HuH-7 (cell line): ENCODE measurements at regions not wholly inside any gene's neighbourhood (a gene's known extent, or its start where the extent isn't known, plus 50 kb on each side); places are given as distances from the start of the nearest gene placed in this dataset.
"Not testable (repeated sequence)": the region's sequence is repeated elsewhere in the genome, so short reads cannot be mapped to it uniquely, and the experiment has no call there.

Source experiments
- DNase-seq: peaks from one replicate; pipeline ENCODE4 v3.0.0; 2011; ENCODE audit warnings: low spot score

GRCh38 chr16:60553090-60553757, 1483.0 kb downstream of the CDH8 start:
- no peak for DNase-seq

- no peak for DNase-seq
Observed at GRCh38 chr16:60541535-60541934, 1494.7 kb downstream of the CDH8 start.

- DNase-seq, result no peak
Observed at GRCh38 chr16:60510941-60511340, 1525.3 kb downstream of the CDH8 start.

- no peak for DNase-seq
Observed at GRCh38 chr16:60510208-60510607, 1526.0 kb downstream of the CDH8 start.

GRCh38 chr16:60491273-60491672, 1545.0 kb downstream of the CDH8 start:
- DNase-seq, result no peak

GRCh38 chr16:60485872-60486489, 1550.3 kb downstream of the CDH8 start:
- DNase-seq, result no peak

GRCh38 chr16:60484901-60485300, 1551.3 kb downstream of the CDH8 start:
- no peak for DNase-seq

GRCh38 chr16:60481591-60481990, 1554.6 kb downstream of the CDH8 start:
- DNase-seq, result no peak

- no peak for DNase-seq
Observed at GRCh38 chr16:60478810-60479209, 1557.4 kb downstream of the CDH8 start.

GRCh38 chr16:60463986-60464385, 1572.3 kb downstream of the CDH8 start:
- DNase-seq, result no peak

GRCh38 chr16:60459463-60459862, 1576.8 kb downstream of the CDH8 start:
- no peak for DNase-seq

- DNase-seq, result no peak
Observed at GRCh38 chr16:60458255-60458654, 1578.0 kb downstream of the CDH8 start.

GRCh38 chr16:60452646-60453045, 1583.6 kb downstream of the CDH8 start:
- no peak for DNase-seq

- no peak for DNase-seq
Observed at GRCh38 chr16:60438894-60439293, 1597.3 kb downstream of the CDH8 start.

GRCh38 chr16:60432472-60432871, 1603.8 kb downstream of the CDH8 start:
- no peak for DNase-seq

GRCh38 chr16:60419859-60420258, 1616.4 kb downstream of the CDH8 start:
- no peak for DNase-seq

- DNase-seq, result no peak
Observed at GRCh38 chr16:60414613-60415012, 1621.6 kb downstream of the CDH8 start.

- no peak for DNase-seq
Observed at GRCh38 chr16:60413969-60414368, 1622.3 kb downstream of the CDH8 start.

GRCh38 chr16:60407606-60408005, 1628.6 kb downstream of the CDH8 start:
- no peak for DNase-seq

- DNase-seq, result no peak
Observed at GRCh38 chr16:60407034-60407433, 1629.2 kb downstream of the CDH8 start.

- no peak for DNase-seq
Observed at GRCh38 chr16:60405286-60405685, 1631.0 kb downstream of the CDH8 start.

GRCh38 chr16:60404401-60404800, 1631.8 kb downstream of the CDH8 start:
- no peak for DNase-seq

GRCh38 chr16:60402941-60403340, 1633.3 kb downstream of the CDH8 start:
- DNase-seq, result not testable (repeated sequence)

- DNase-seq, result no peak
Observed at GRCh38 chr16:60392380-60392779, 1643.9 kb downstream of the CDH8 start.
